DMS79 (cell line): ENCODE measurements at regions not wholly inside any gene's neighbourhood (a gene's known extent, or its start where the extent isn't known, plus 50 kb on each side); places are given as distances from the start of the nearest gene placed in this dataset.

Source experiments
- DNase-seq: peaks from one replicate; lab custom pipeline; 2025; lab: John Stamatoyannopoulos, UW

DNA sequence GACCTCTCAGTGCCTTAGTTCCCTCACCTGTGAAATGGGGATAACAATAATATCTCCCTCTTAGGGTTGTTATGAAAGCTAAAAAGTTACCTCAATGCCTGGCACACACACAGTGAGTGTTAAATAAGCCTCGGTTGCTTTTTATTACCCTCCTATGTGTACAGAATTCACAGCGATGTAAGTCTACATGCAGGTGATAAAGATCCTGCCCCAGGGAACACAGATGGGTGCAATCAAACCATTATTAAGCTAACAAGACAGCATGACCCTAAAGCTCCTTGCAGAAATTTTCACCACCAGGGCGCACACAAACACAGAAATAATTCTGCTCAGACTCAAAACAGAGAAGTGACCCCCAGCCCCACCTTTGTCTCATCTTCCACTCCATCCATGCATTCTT lies 261.9 kb downstream of the SNX10 start:
- DNase-seq: no peak

DNA sequence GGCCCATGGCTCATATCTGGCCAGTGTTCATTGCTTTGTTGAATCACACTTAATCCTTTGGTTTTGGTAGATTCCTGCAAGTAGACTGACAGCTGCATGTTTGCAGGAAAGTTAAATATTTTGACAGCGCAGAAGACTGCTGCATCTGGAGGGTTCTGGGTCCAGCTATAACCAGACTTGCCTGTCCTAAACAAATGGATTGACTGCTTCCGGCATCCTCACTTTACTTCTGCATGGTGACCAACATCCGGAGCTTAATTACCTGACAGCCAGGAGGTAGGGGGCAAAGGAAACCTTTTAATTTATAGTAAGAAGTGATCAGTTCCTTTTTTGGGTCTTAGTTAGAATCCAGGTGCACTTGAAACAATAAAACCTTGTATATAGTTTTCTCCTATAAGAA lies 263.3 kb downstream of the SNX10 start:
- no peak for DNase-seq

DNA sequence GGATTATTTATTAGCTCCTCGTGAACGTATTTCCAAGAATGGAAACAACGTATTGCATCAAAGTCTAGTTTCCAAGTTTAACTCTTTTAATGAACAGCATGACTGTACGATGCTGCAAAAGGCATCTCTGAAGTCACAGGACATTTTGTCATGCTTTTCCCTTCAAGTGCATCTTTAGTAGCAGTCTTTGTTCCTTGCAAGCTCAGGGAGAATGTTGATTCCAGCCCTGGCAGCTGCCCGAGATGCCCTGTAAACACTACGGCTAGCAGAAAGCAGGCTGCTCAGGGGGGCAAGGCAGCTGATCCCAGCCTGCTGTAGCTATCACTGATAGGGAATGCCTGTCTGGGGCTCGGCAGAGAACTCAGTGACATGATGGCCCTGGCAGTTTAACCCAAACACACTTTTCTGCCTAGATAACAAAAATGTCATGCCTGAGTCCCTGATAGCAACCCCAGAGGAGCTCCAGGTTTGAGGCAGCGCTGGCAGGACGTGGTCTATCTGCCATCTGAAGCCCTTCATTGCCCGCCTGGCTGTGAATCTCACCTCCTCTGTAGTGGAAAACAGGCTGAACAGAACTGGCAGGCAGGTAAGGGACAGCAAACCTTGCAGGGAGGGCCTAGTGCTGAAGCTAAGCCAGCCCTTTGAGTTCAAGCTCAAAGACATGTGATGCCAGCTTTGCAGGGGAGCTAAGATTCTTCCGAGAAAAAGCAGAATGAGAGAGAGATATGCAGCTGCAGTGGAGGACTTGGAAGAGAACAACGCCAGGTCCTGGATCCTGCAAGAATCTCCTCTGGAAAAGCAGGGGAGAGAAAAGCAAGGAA lies 264.6 kb downstream of the SNX10 start:
- peak; percentile 36 for DNase-seq

DNA sequence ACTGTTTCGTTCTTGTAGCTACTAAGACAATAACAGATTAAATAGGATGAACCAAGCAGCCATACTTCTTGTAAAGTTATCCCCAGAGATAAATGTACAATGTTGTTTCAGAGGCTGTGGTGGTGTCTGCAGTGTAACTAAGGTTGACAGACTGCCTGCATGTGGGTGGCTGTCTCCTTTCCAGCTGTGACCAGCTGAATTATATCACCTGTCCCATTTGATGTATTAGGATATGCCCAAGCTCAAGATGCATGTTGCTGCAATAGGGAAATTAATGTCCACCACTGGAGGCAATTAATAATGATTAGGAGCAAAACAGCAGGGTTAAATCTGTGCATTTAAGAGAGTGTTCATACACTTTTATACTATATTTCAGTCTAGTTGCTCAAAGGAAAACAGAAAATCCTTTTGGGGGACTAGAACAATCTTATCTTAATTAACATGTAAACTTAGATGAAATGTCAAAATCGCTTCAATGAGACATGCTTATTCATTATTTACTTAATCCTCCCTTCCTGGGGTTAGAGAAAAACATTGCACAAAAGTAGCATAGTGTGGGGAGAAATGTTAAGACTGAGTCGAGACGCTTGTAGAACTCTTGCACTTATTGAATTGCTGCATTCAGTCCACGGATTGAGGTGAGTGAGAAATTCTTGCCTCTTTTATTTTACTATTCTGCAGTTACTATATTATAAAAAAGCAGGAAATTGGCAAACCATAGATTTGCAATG lies 269.0 kb downstream of the SNX10 start:
- no peak for DNase-seq

DNA sequence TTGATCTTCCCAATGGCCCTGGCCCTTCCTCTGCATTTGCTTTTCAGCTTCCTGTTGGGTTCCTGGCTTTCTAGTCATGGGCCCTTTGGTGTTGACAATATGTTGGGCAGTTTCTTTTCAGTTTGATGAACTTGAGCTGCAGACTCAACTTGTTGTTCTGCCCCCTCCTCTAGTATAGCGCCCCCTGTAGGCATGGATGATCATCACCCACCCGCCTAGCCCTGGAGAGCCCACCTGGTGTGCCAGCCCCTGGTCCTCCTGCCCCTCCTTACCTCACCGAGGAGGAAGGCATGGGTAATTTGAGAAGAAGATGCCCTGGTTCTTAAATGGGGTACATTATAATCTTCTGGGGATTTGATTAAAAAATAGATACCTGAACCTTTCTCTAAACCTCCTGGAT lies 271.2 kb downstream of the SNX10 start:
- DNase-seq: no peak

DNA sequence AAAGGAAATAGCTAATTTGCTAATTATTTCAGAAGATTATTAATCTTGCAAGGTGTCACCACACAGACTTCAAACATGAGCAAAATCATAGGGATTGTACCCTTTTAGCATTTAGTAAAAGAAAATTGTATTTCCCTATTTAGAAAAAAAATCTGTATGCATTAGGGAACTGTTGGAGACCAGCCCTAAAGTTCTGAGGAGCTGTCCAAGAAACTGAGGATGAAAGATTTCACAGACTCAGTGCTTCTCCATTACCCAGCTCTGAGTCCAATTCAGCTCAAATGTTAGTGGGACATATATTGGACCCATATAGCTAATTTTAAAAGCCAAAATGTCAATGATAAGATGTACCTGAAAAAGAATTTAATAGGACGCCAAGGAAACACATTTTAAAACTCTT lies 271.7 kb downstream of the SNX10 start:
- DNase-seq: no peak

DNA sequence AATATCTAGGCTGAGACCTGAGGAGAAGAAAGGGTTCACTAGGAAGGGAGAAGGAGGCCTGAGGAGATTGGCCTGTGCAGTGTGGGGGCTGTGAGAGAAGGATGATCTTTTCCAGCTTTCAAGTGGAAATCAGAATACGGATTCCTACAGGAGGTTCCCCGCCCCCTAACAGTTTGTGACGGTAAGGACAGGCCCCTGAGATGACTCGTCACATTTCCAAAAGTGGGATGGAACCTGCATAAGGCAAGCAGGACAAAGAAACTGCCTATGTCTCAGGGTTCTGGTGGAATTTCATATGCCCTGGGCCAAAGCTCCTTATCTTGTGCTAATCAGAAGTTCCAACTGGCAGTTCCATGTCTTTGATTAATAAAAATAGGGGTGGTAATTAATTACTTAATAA lies 275.6 kb downstream of the SNX10 start:
- no peak for DNase-seq

DNA sequence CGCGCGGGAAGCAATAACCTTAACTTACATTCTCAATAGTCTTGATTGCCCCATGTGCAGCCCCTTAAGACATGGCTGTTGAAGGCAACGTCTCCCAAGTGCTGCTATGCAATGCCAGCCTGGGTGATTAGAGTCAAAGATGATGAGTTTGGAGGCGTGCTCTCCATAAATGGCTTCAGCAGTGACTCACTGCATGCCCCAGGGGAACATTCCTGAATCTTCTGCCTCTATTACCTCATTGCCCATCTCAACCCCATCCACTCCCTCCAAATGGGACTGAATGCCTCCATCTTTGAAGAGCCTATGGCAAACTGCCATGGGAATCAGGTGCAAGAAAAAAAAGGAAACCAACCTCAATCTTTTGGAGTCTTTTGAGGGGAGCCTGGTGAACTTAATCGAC lies 282.8 kb downstream of the SNX10 start:
- DNase-seq: no peak

DNA sequence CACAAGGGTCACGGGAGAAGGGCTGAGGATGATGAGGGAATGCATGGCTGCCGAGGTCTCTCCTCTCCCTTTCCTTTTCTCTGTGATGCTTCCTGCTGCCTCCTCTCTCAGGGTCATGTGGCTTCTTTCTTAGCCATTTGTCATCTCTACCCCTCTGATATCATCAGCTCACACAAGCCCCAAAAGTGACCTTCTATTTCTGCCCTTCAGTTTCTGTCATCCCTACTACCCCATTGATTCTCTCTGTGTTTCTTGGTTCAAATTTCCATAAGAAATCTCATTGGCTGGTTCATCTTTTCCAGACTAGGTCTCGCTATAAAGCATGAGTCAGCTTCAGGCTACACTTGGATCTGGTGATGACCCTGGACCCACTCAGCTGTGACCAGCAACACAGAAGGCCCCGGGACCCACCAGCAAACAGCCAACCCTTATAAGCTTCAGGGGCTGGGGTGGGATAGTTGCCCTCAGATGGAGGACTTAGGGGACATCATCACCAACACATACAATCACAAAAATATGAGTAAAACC lies 284.3 kb downstream of the SKAP2 start:
- no peak for DNase-seq

DNA sequence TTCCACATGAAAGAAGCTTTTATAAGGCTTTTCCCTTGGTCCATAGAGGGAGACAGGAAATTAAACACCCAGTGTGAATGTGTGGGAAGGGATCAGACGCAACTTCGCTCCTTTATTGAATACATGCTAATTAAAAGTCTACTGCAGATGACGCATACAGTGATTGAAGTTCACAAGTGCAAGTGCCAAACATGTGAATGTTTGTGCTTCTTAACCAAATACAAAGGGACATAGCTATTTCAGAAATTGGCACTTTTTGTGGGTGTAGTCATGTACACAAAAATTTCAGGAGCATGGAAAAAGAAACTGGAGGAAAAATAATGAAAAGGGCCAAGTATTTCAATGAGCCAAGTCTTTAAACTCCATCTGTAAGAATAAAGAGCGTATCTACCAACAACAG lies 283.7 kb downstream of the SKAP2 start:
- no peak for DNase-seq

DNA sequence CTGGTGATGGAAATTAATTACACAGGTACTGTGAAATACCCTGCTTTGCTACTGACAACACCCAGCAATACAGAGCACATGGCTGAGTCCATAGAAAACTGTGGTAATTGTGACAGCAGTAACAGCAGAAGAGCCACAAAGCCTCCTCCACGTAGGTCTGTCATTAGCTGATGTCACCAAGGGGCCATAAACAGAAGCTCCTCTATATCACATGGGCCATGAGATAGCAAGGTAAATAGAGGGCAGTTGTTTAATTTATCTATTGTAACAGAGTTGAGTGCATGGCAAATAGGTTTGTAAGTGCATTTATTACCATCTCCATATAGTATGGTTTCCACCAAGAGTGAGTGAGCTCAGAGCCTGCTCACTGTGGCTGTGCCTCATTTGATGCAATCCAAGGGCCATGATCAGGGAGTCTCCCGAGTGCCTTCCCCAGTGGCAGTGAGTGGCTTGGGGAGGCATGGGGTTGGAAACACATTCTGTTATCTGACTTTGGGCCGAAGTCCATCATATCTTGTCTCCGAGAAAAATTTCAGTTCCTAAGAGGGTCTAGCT lies 281.2 kb downstream of the SKAP2 start:
- DNase-seq: no peak

DNA sequence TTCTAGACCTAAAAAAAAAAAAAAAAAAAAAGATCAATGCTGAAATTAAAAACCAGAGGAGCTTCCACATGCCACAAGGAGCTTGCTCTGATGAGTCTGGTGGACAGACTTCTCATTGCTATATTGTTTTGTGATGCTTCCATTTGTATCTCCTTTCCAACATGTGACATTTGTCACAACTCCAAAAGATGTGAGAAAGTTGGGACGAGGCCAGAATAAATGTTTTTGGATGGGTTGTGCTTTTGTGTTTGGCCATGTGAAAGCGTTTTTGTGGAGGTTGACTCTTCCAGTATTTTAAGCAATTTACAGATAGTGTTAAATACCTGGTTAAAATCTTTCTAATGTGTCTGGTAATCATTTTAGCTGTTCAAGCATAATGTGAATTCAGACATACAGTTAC lies 280.1 kb downstream of the SKAP2 start:
- DNase-seq: no peak

DNA sequence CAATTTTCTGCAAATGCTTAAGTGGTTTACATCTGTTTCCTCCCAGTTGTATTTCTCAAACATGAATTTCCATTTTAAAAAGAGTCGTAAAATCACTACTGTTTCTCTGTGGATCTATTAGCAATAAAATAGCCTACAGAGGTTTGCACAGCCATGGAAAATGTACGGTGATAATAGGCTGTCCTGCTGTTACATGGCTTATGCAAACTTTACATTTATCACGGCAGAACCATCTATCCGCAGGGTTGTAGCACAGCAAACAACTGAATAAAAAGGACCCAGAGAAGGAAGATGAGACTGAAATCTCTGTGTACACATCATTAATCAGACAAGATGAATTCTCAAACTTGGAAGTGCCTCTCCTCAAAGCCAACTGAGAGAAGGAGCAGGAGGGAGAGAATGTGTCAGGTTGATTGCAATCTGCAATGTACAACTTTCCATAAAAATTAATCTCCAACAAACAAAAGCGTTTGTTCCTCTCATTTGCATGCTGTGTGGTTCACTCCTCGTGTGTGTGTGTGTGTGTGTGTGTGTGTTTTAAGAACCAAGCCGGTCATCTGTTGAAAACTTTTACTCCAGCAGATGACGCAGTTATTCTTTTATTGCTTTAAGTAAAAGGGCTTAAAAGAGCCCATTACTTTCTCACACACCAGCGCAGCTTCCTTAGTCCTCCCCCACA lies 279.3 kb downstream of the SKAP2 start:
- no peak for DNase-seq

DNA sequence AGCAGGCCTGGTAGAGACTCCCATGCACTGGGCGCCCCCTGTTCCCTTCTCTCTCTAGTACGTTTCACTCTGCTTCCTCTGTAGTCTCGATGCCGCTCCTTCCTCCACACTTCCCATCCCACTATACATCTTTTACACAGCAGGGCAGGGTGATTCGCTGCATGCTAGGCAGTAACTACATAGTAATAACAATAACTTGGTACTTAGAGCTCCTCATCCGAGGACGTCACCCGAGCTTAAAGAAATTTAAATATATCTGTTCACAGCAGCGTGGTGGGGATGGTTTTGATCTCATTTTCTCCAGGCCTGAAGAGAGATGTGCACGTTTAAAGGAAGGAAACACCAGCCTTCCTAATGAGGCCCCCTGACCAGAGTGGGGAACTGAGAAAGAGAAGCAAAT lies 276.9 kb downstream of the SKAP2 start:
- DNase-seq: no peak

DNA sequence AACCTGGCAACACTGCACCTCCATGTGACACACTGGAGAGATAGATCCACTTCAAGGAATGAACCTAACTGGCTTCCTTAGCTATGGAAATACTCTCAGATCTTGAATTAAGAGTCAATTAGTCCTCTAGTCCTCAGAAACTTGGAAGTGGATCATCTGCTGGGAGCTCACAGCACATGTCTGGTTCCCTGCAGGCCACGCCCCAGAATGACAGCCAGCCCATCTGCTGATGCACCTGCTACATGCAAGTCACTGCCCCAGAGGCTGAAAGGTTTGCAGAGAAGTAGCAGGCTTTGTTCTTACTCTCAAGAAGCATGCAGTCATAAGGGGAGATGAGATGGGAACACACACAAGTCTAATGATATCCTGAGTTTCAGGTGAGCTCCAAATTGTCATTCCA lies 275.9 kb downstream of the SKAP2 start:
- no peak for DNase-seq

DNA sequence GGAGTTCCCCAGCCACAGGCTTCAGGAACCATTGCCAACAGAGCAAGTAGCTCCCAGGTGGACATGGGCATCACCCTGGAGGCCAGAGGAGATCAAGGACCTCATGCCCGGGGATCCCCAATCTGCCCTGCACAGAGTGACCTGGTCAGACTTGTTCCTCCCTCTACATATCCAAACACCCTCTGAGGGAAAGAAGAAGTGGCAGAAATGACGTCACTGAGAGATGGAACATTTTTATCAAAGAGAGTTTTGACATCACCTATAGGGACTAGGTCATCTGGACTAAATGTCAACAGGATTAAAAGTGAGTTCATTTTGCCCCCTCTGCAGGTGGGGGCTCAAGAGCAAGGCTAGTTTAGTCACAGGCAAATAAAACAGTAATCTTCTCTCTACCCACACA lies 273.7 kb downstream of the SKAP2 start:
- DNase-seq: no peak

DNA sequence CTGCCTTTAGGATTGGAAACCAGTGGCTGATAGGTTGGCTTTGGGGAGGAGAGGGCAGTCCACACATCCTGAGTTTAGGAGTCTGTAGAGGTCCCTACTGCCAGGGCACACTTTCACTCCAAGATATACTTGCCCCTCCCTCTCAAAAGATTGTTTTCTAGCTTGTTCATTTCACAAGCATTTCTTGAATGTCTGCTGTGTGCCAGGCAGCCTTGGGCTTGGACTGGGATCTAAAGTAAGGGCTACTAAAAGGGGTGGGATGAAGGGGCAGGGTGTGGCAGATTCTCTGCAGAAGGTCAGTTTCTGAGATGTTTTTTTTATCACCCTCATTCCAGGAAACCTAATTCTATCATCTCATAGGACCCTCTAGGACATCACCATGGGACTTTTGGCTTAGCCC lies 272.4 kb downstream of the SKAP2 start:
- DNase-seq: no peak

DNA sequence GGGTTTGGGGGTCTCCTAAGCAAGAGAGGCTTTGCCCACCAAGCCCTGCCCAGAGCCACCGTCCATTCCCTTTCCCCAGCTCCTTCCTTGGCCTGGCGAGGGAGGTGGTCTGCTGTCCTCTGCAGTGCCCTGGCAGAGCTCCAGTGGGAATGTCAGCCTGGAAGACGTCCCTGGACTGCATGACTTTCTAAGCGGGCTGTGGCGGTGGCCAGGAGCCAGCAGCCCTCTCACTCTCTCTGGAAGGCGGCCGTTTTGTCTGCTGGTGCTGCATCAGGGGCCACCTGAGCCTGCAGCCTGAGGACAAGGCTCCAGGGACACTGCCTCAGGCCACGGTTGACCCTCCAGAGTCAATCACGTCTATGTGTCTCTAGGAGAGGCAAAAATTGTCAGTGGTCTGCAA lies 271.0 kb downstream of the SKAP2 start:
- DNase-seq: no peak

DNA sequence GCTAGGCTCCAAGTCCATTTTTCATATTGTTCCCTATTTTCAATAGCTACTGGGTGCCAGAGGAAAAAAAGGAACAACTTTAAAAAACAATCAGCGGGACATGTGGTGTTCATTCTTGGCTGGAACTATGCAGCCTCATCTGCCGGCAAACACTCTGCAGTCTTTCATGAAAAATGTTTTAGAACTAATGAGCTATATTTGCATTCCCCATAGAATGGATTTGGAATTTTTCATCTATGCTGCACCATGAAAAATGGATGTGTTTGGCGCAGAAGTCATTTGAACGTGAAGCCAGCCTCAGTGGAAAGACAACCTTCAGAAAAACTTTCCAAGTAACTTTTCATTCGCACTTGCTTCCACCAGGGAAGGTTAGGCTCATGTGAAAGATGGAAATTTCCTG lies 270.5 kb downstream of the SKAP2 start:
- DNase-seq: no peak

DNA sequence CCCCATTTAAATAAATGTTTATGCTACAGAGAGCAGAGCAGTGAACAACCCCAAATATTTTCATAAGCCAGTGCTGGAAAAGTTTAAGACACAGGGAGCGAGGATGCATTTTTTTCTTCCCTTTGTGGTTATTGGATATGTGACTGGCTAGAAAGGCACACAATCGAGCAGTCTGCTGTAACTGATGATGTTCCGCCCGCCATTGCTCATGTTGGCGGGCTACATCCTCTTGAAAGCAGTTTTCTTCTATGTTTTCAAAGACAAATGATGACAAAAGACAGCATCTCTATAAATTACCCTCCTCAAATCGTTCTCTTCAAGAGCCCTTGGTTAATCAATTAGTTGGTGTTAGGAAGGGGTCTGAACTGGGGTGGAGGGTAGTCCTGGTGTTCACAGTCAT lies 269.8 kb downstream of the SKAP2 start:
- no peak for DNase-seq

DNA sequence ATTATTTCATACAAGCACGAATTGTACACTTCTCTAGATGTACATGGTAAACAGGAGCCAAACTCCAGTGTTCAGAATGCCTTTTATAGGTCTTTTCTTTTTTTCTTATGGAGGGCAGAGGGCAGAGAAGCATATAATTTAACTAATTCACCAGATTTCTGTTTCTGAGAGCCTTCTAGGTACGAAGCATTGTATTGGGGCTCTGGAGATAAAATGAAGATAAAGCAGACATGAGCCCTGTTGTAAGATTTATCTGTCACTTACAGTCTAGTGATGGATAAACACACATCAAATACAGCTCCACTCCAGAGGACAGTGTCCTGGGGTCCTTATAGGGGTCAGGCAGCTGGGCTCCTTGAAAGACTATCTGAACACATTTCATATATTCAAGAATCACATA lies 265.5 kb downstream of the SKAP2 start:
- DNase-seq: no peak

DNA sequence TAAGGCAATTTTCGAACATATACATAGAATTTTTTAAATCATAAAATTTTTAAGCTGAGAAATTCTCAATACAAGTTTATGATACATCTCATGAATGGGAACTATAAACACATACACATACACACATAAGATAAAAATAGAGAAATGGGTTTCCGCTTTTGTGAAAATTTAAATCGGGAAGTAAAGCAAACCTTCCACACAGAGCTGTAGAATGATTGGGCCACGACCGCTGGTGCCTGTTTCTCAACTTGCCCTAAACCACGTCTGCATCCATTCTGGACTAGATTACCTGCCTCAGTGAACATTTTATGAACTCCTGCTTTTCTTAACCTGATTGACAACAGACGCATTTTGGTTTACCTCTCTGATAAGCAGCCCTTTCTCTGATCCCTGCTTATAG lies 264.4 kb downstream of the SKAP2 start:
- DNase-seq: no peak

DNA sequence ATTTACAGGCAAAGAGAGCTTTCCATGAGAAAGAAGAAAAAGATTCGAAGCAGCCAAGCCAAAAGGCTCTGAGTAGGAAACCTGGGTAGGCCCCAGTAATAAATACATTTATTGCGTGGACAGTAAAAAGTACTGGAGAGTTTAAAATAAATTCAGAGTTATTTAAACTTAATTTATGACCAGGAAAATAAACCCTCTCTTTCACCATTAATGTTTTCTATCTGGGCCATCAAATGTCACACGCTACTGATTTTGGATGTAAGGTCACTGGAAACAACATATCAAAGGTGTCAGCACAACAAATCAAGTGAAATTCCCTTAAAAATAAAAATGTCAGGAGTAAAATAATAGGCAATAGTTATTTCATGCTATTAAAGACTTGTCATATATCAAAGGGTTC lies 264.0 kb downstream of the SKAP2 start:
- no peak for DNase-seq
